Astrocyte (in vitro differentiated cells and primary cell): ENCODE measurements at regions not wholly inside any gene's neighbourhood (a gene's known extent, or its start where the extent isn't known, plus 50 kb on each side); places are given as distances from the start of the nearest gene placed in this dataset.

Experiments used
- DNase-seq: peaks from one replicate; pipeline ENCODE4 v3.0.0-alpha.2; 2010; ENCODE audit warnings: low read depth
- FAIRE-seq: peaks from 2 replicates; lab custom pipeline; 2011; peaks lifted over from hg19 to GRCh38; lab: Jason Lieb, UNC
- H2AFZ ChIP-seq: 2 replicates; pipeline ENCODE4 v1.6.0; 2012; ENCODE audit warnings: low read depth, low read length, inconsistent platforms
- H3K27ac ChIP-seq: 2 replicates; pipeline ENCODE4 v1.5.1; 2011; ENCODE audit warnings: low read depth, low read length, inconsistent platforms
- H3K27me3 ChIP-seq: 2 replicates; pipeline ENCODE4 v1.6.0; 2011; ENCODE audit warnings: low read length, inconsistent platforms; ENCODE audit not compliant: insufficient read depth
- H3K36me3 ChIP-seq: 2 replicates; pipeline ENCODE4 v1.5.1; 2011; ENCODE audit warnings: low read length, inconsistent platforms; ENCODE audit not compliant: insufficient read depth
- H3K4me1 ChIP-seq: 2 replicates; pipeline ENCODE4 v1.5.1; 2011; ENCODE audit warnings: low read length, inconsistent platforms; ENCODE audit not compliant: insufficient read depth
- H3K4me2 ChIP-seq: 2 replicates; pipeline ENCODE4 v1.6.0; 2012; ENCODE audit warnings: low read length, inconsistent platforms
- H3K4me3 ChIP-seq: 2 replicates; pipeline ENCODE4 v1.5.1; 2011; ENCODE audit warnings: low read depth, mild to moderate bottlenecking, low read length, inconsistent platforms; ENCODE audit not compliant: insufficient read depth
- H3K79me2 ChIP-seq: 2 replicates; pipeline ENCODE4 v1.6.0; 2012; ENCODE audit warnings: mild to moderate bottlenecking, low read length, inconsistent platforms; ENCODE audit not compliant: insufficient read depth
- H3K9ac ChIP-seq: 2 replicates; pipeline ENCODE4 v1.6.0; 2012; ENCODE audit warnings: mild to moderate bottlenecking, low read length, inconsistent platforms
- H3K9me3 ChIP-seq: 2 replicates; pipeline ENCODE4 v1.5.1; 2012; ENCODE audit warnings: low read depth, mild to moderate bottlenecking, low read length, inconsistent platforms; ENCODE audit not compliant: insufficient read depth
- H4K20me1 ChIP-seq: 2 replicates; pipeline ENCODE4 v1.6.0; 2012; ENCODE audit warnings: low read length, inconsistent platforms; ENCODE audit not compliant: insufficient read depth
- H3K27ac Mint-ChIP-seq: one replicate; pipeline ENCODE4 v1.8.0; 2021; ENCODE audit warnings: mild to moderate bottlenecking, mixed read lengths; ENCODE audit not compliant: unreplicated experiment
- H3K27me3 Mint-ChIP-seq: one replicate; pipeline ENCODE4 v1.8.0; 2021; ENCODE audit warnings: low read depth, mixed read lengths; ENCODE audit not compliant: unreplicated experiment
- H3K36me3 Mint-ChIP-seq: one replicate; pipeline ENCODE4 v1.8.0; 2021; ENCODE audit warnings: low read depth, mixed read lengths; ENCODE audit not compliant: unreplicated experiment
- H3K4me1 Mint-ChIP-seq: one replicate; pipeline ENCODE4 v1.8.0; 2021; ENCODE audit warnings: low read depth, mixed read lengths; ENCODE audit not compliant: unreplicated experiment
- H3K4me3 Mint-ChIP-seq: one replicate; pipeline ENCODE4 v1.8.0; 2021; ENCODE audit warnings: mild to moderate bottlenecking, moderate library complexity, mixed read lengths; ENCODE audit not compliant: unreplicated experiment
- H3K9me3 Mint-ChIP-seq: one replicate; pipeline ENCODE4 v1.8.0; 2021; ENCODE audit warnings: mild to moderate bottlenecking, mixed read lengths; ENCODE audit not compliant: unreplicated experiment
- CTCF ChIP-seq: IDR thresholded peaks from 2 replicates; pipeline ENCODE4 v1.5.1; 2011; ENCODE audit warnings: low read depth, mild to moderate bottlenecking, inconsistent platforms, low read length, moderate library complexity; ENCODE audit not compliant: insufficient read depth
- EZH2 ChIP-seq: IDR thresholded peaks from 2 replicates; pipeline ENCODE4 v1.6.1; 2012; ENCODE audit warnings: mild to moderate bottlenecking, low read length, inconsistent platforms; ENCODE audit not compliant: insufficient read depth

- Histone ChIP-seq H3K9me3 (peaks cover 3% of the 10 kb centered on the region), H3K79me2 (no peaks in the 10 kb centered on the region), H3K4me1 (no peaks in the 10 kb centered on the region), H4K20me1 (no peaks in the 10 kb centered on the region), H3K27ac (no peak overlapping the region), H3K4me2 (no peak overlapping the region), H2AFZ (no peak overlapping the region), H3K27me3 (no peaks in the 10 kb centered on the region), H3K4me3 (no peak overlapping the region), H3K36me3 (no peaks in the 10 kb centered on the region), H3K9ac (no peak overlapping the region)
- FAIRE-seq, result no peak
- Mint-ChIP-seq H3K4me3 (no peak overlapping the region), H3K27me3 (peaks cover 37% of the 10 kb centered on the region), H3K9me3 (peaks cover 1% of the 10 kb centered on the region), H3K27ac (no peak overlapping the region), H3K36me3 (no peaks in the 10 kb centered on the region), H3K4me1 (no peaks in the 10 kb centered on the region)
- DNase-seq, result no peak
- no peak for TF ChIP-seq CTCF
- TF ChIP-seq EZH2, result no peak
These were observed 178.1 kb upstream of the SDK2 start for GRCh38 chr17:73822371-73822770.

GRCh38 chr17:73823684-73824083 is 179.4 kb upstream of the SDK2 start:
- FAIRE-seq, result no peak
- peaks cover 6% of the 10 kb centered on the region for H3K4me1 Mint-ChIP-seq

GRCh38 chr17:73824321-73824720 is 180.1 kb upstream of the SDK2 start:
- Histone ChIP-seq H3K9me3 (no peaks in the 10 kb centered on the region), H3K4me2 (no peak overlapping the region), H3K9ac (no peak overlapping the region), H3K4me1 (no peaks in the 10 kb centered on the region), H2AFZ (no peak overlapping the region), H3K79me2 (no peaks in the 10 kb centered on the region), H3K36me3 (no peaks in the 10 kb centered on the region), H3K27me3 (no peaks in the 10 kb centered on the region), H4K20me1 (no peaks in the 10 kb centered on the region), H3K4me3 (no peak overlapping the region), H3K27ac (no peak overlapping the region)
- Mint-ChIP-seq H3K4me3 (no peak overlapping the region), H3K4me1 (peaks cover 6% of the 10 kb centered on the region), H3K27me3 (peaks cover 37% of the 10 kb centered on the region), H3K9me3 (no peaks in the 10 kb centered on the region), H3K27ac (no peak overlapping the region), H3K36me3 (no peaks in the 10 kb centered on the region)
- TF ChIP-seq CTCF (no peak), EZH2 (no peak)
- FAIRE-seq, result no peak
- DNase-seq, result no peak

More at GRCh38 chr17:73823684-73824083, 179.4 kb upstream of the SDK2 start:
- Histone ChIP-seq H2AFZ (no peak overlapping the region), H3K4me2 (no peak overlapping the region), H3K79me2 (no peaks in the 10 kb centered on the region), H3K27ac (no peak overlapping the region), H3K9ac (no peak overlapping the region), H3K9me3 (peaks cover 3% of the 10 kb centered on the region), H3K4me3 (no peak overlapping the region), H3K4me1 (no peaks in the 10 kb centered on the region), H3K27me3 (no peaks in the 10 kb centered on the region), H4K20me1 (no peaks in the 10 kb centered on the region), H3K36me3 (no peaks in the 10 kb centered on the region)
- H3K27me3 Mint-ChIP-seq, result peaks cover 37% of the 10 kb centered on the region
- peaks cover 1% of the 10 kb centered on the region for H3K9me3 Mint-ChIP-seq
- no peak for DNase-seq
- H3K27ac Mint-ChIP-seq, result no peak overlapping the region
- TF ChIP-seq CTCF (no peak), EZH2 (no peak)
- no peaks in the 10 kb centered on the region for H3K36me3 Mint-ChIP-seq
- H3K4me3 Mint-ChIP-seq, result no peak overlapping the region
